IMR-90 (cell line): ENCODE measurements at regions not wholly inside any gene's neighbourhood (a gene's known extent, or its start where the extent isn't known, plus 50 kb on each side); places are given as distances from the start of the nearest gene placed in this dataset.

Experiments used
- ATAC-seq: fragments of 200-7000 bp; cut with Tn5 transposase; 2 replicates; pipeline ENCODE4 v1.9.1; 2020; ENCODE audit warnings: low read depth, mild to moderate bottlenecking, moderate library complexity
- BruUV-seq: library from RNA; stranded (reverse); fragments of 400-500 nt; replicated peaks from 2 replicates; lab custom pipeline; 2021; lab: Mats Ljungman, UMichigan
- CTCF ChIA-PET: fragments of 300-600 bp; formaldehyde crosslinking; extraction: SDS; loops from one replicate; lab custom pipeline; 2021; ENCODE audit warnings: antibody characterized with exemption; lab: Yijun Ruan, JAX
- POLR2A ChIA-PET: fragments of 300-600 bp; sonication (Branson Sonifier 250); formaldehyde crosslinking; loops from one replicate; lab custom pipeline; 2022; ENCODE audit warnings: antibody characterized with exemption; ENCODE audit not compliant: unreplicated experiment; lab: Charles Lee
- DNase-seq: peaks from one replicate; pipeline ENCODE4 v3.0.0; 2013
- H2AFZ ChIP-seq: replicated peaks from 2 replicates; pipeline ENCODE3; 2013; ENCODE audit warnings: low read length, mild to moderate bottlenecking; ENCODE audit not compliant: poor library complexity
- H2AK5ac ChIP-seq: 2 replicates; pipeline ENCODE4 v1.6.1; 2013; ENCODE audit warnings: low read depth, low read length, inconsistent platforms
- H2AK9ac ChIP-seq: replicated peaks from 2 replicates; pipeline ENCODE3; 2013; ENCODE audit warnings: mild to moderate bottlenecking, low read depth, low read length, moderate library complexity; ENCODE audit not compliant: poor library complexity
- H2BK120ac ChIP-seq: 2 replicates; pipeline ENCODE4 v1.6.1; 2013; ENCODE audit warnings: low read depth, low read length, inconsistent platforms
- H2BK15ac ChIP-seq: 3 replicates; pipeline ENCODE4 v1.6.1; 2013; ENCODE audit warnings: low read depth, low read length, inconsistent platforms
- H2BK20ac ChIP-seq: 2 replicates; pipeline ENCODE4 v1.6.1; 2013; ENCODE audit warnings: low read depth, mild to moderate bottlenecking, inconsistent platforms, low read length, moderate library complexity
- H2BK5ac ChIP-seq: 2 replicates; pipeline ENCODE4 v1.6.1; 2013; ENCODE audit warnings: mild to moderate bottlenecking, low read depth, low read length, inconsistent platforms; ENCODE audit not compliant: poor library complexity, severe bottlenecking
- H3K14ac ChIP-seq: replicated peaks from 2 replicates; pipeline ENCODE4 v1.6.1; 2013; ENCODE audit warnings: low read depth, low read length, inconsistent platforms
- H3K18ac ChIP-seq: 2 replicates; pipeline ENCODE4 v1.6.1; 2013; ENCODE audit warnings: low read depth, low read length, control low read depth
- H3K23ac ChIP-seq: 2 replicates; pipeline ENCODE4 v1.6.1; 2013; ENCODE audit warnings: low read depth, low read length, inconsistent platforms
- H3K27ac ChIP-seq: 2 replicates; pipeline ENCODE4 v1.5.1; 2013; ENCODE audit warnings: mild to moderate bottlenecking, control low read depth, low read length; ENCODE audit not compliant: insufficient read depth
- H3K27me3 ChIP-seq: 2 replicates; pipeline ENCODE4 v1.6.1; 2013; ENCODE audit warnings: low read length; ENCODE audit not compliant: control insufficient read depth, insufficient read depth
- H3K36me3 ChIP-seq: 2 replicates; pipeline ENCODE4 v1.6.1; 2013; ENCODE audit warnings: low read length, mixed read lengths; ENCODE audit not compliant: control insufficient read depth, insufficient read depth
- H3K4ac ChIP-seq: 2 replicates; pipeline ENCODE4 v1.6.1; 2013; ENCODE audit warnings: low read depth, low read length, inconsistent platforms
- H3K4me1 ChIP-seq: 2 replicates; pipeline ENCODE4 v1.6.1; 2013; ENCODE audit warnings: low read length, mixed read lengths; ENCODE audit not compliant: control insufficient read depth, insufficient read depth
- H3K4me2 ChIP-seq: 2 replicates; pipeline ENCODE4 v1.6.1; 2013; ENCODE audit warnings: low read depth, mild to moderate bottlenecking, control low read depth, low read length, moderate library complexity
- H3K4me3 ChIP-seq: 2 replicates; pipeline ENCODE4 v1.5.1; 2013; ENCODE audit warnings: low read depth, mild to moderate bottlenecking, control low read depth, low read length, moderate library complexity; ENCODE audit not compliant: insufficient read depth
- H3K56ac ChIP-seq: 2 replicates; pipeline ENCODE4 v1.6.1; 2013; ENCODE audit warnings: low read length, inconsistent platforms; ENCODE audit not compliant: insufficient read depth; ENCODE audit errors: extremely low read depth
- H3K79me1 ChIP-seq, 2 experiments: 2 replicates each; pipeline ENCODE4 v1.6.1; 2013; ENCODE audit warnings: low read length in 2 of 2, inconsistent platforms in 1 of 2, low read depth in 1 of 2
- H3K9ac ChIP-seq: 2 replicates; pipeline ENCODE4 v1.6.1; 2013; ENCODE audit warnings: low read depth, low read length, control low read depth
- H3K9me1 ChIP-seq: 2 replicates; pipeline ENCODE4 v1.6.1; 2013; ENCODE audit warnings: low read length, inconsistent platforms; ENCODE audit not compliant: insufficient read depth
- H3K9me3 ChIP-seq: 2 replicates; pipeline ENCODE4 v1.6.1; 2013; ENCODE audit warnings: low read length; ENCODE audit not compliant: control insufficient read depth, insufficient read depth
- H4K20me1 ChIP-seq: 2 replicates; pipeline ENCODE4 v1.6.1; 2013; ENCODE audit warnings: low read length, inconsistent platforms; ENCODE audit not compliant: insufficient read depth
- H4K5ac ChIP-seq: 2 replicates; pipeline ENCODE4 v1.6.1; 2013; ENCODE audit warnings: mild to moderate bottlenecking, low read depth, low read length, control low read depth
- H4K8ac ChIP-seq, 2 experiments: 2 replicates each; pipeline ENCODE4 v1.6.1; 2013; ENCODE audit warnings: low read depth in 2 of 2, low read length in 2 of 2, control low read depth in 1 of 2, inconsistent platforms in 1 of 2
- H4K91ac ChIP-seq: 2 replicates; pipeline ENCODE4 v1.6.1; 2013; ENCODE audit warnings: low read depth, low read length, inconsistent platforms; ENCODE audit not compliant: insufficient read depth
- CEBPB ChIP-seq: IDR thresholded peaks from 2 replicates; pipeline ENCODE4 v1.6.1; 2012; ENCODE audit warnings: low read depth, low read length, improper control_type of control experiment
- CHD1 ChIP-seq: IDR thresholded peaks from 2 replicates; pipeline ENCODE4 v1.6.1; 2012; ENCODE audit warnings: low read depth, low read length, improper control_type of control experiment
- MXI1 ChIP-seq: IDR thresholded peaks from 2 replicates; pipeline ENCODE4 v1.6.1; 2012; ENCODE audit warnings: low read depth, mild to moderate bottlenecking, low read length, moderate library complexity, borderline replicate concordance
- SMC3 ChIP-seq: fragments of 150-350 bp; IDR thresholded peaks from 2 replicates; pipeline ENCODE4 v1.6.1; 2016; ENCODE audit warnings: low read depth, mild to moderate bottlenecking, antibody characterized with exemption, low read length, moderate library complexity
- WGBS, 2 experiments: methylation state at CpG; one replicate each; pipeline versions ENCODE4 v1.1.5 to v1.1.7; 2013; ENCODE audit warnings: missing lambda C conversion rate in 2 of 2; ENCODE audit not compliant: insufficient read length in 1 of 2; ENCODE audit errors: extremely low coverage in 2 of 2; 5-methylcytosine and 5-hydroxymethylcytosine counted together
- dilution Hi-C: fragments of 300-500 bp; cut with HindIII; formaldehyde crosslinking; loops from one replicate; pipeline ENCODE4 v1.14.3; 2018; ENCODE audit warnings: low sequenced_read_pairs; ENCODE audit not compliant: unreplicated experiment
- in situ Hi-C: fragments of 300-500 bp; cut with MboI; formaldehyde crosslinking; loops from 3 replicates; pipeline ENCODE4 v1.14.3; 2019; ENCODE audit warnings: low sequenced_read_pairs, inconsistent platforms, mixed read lengths
- intact Hi-C: fragments of 100-400 bp; cut with micrococcal nuclease; formaldehyde crosslinking; loops from 2 replicates; pipeline ENCODE4 v1.10.0; 2022
- TF ChIP-seq, protein P1 (sequence below): fragments of 150-350 bp; IDR thresholded peaks from 2 replicates; pipeline ENCODE4 v1.6.1; 2017; ENCODE audit warnings: mild to moderate bottlenecking, antibody characterized with exemption, low read length, low read depth

DNA sequence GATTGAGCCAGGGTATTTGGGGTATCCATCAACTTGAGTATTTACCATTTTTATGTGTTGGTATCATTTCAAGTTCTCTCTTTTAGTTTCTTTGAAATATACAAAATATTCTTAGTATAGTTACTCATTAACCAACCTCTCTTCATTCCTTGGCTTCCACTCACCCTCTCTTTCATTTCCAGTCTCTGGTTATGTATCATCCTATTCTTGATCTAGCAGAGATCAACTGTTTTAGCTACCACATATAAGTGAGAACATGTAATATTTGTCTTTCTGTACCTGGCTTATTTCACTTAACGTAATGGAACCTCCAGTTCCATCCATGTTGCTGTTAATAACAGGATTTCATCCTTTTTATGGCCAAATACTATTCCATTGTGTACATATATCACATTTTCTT lies 86.9 kb downstream of the DACT1 start:
- H2AK5ac ChIP-seq = no peak overlapping the region
- no peak overlapping the region for H3K4me3 ChIP-seq
- TF ChIP-seq CHD1 = no peak
- no peak for TF ChIP-seq MXI1
- TF ChIP-seq, protein P1, sequence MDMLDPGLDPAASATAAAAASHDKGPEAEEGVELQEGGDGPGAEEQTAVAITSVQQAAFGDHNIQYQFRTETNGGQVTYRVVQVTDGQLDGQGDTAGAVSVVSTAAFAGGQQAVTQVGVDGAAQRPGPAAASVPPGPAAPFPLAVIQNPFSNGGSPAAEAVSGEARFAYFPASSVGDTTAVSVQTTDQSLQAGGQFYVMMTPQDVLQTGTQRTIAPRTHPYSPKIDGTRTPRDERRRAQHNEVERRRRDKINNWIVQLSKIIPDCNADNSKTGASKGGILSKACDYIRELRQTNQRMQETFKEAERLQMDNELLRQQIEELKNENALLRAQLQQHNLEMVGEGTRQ = no peak
- TF ChIP-seq SMC3 = no peak
- no peak for TF ChIP-seq CEBPB
- no peak overlapping the region for H2AFZ ChIP-seq
- no peak overlapping the region for H3K27ac ChIP-seq
- ATAC-seq (no peak), DNase-seq (no peak)
- no CpG with 5 or more reads among the region's 1 CpG for WGBS, 2 experiments
- no peaks in the 10 kb centered on the region for H3K27me3 ChIP-seq
- no peak overlapping the region for H2BK15ac ChIP-seq
- no peaks in the 10 kb centered on the region for H3K36me3 ChIP-seq
- H3K56ac ChIP-seq = no peak overlapping the region
- H3K4ac ChIP-seq = no peak overlapping the region
- H3K4me2 ChIP-seq = no peak overlapping the region
- H4K91ac ChIP-seq = no peak overlapping the region
- no peaks in the 10 kb centered on the region for H4K20me1 ChIP-seq
- no peaks in the 10 kb centered on the region for H3K9me1 ChIP-seq
- H2BK120ac ChIP-seq = no peak overlapping the region
- no TSS peak for BruUV-seq
- H3K23ac ChIP-seq = no peak overlapping the region
- H3K14ac ChIP-seq = no peak overlapping the region
- no peaks in the 10 kb centered on the region for H3K79me1 ChIP-seq
- no peak overlapping the region for H2BK5ac ChIP-seq
- in situ Hi-C loops = no loop called here
- H2AK9ac ChIP-seq = no peak overlapping the region
- dilution Hi-C loops = no loop called here
- intact Hi-C loops = no loop called here
- H4K8ac ChIP-seq = no peak overlapping the region
- ChIA-PET POLR2A (no interaction called here), CTCF (no interaction called here)
- H3K4me1 ChIP-seq = peaks cover 4% of the 10 kb centered on the region; the same call in 1 of the 2 replicates
- no peaks in the 10 kb centered on the region for H3K9me3 ChIP-seq
- no peak overlapping the region for H2BK20ac ChIP-seq
- H3K18ac ChIP-seq = no peak overlapping the region
- no peak overlapping the region for H4K5ac ChIP-seq
- no peak overlapping the region for H3K9ac ChIP-seq
